GM18520 (cell line): ENCODE measurements at regions not wholly inside any gene's neighbourhood (a gene's known extent, or its start where the extent isn't known, plus 50 kb on each side); places are given as distances from the start of the nearest gene placed in this dataset.

Experiments
- ATAC-seq: cut with Tn5 transposase; IDR thresholded peaks from one replicate; pipeline ENCODE4 v1.9.1; 2021; ENCODE audit not compliant: unreplicated experiment

GRCh38 chr6:137434640-137435039 is 59.6 kb downstream of the OLIG3 start:
- no peak for ATAC-seq

GRCh38 chr6:137432054-137432611 is 62.1 kb downstream of the OLIG3 start:
- peak; percentile 83 for ATAC-seq

GRCh38 chr6:137430954-137431353 is 63.2 kb downstream of the OLIG3 start:
- ATAC-seq = no peak

GRCh38 chr6:137427656-137428290 is 66.4 kb downstream of the OLIG3 start:
- no peak for ATAC-seq

GRCh38 chr6:137426007-137426689 is 68.0 kb downstream of the OLIG3 start:
- no peak for ATAC-seq

- no peak for ATAC-seq
Observed at GRCh38 chr6:137424251-137424650, 69.9 kb downstream of the OLIG3 start.

- no peak for ATAC-seq
Observed at GRCh38 chr6:137423451-137424168, 70.6 kb downstream of the OLIG3 start.

GRCh38 chr6:137417396-137417795 is 76.8 kb downstream of the OLIG3 start:
- no peak for ATAC-seq

- ATAC-seq = no peak
Observed at GRCh38 chr6:137416376-137417109, 77.7 kb downstream of the OLIG3 start.

GRCh38 chr6:137415834-137416190 is 78.4 kb downstream of the OLIG3 start:
- no peak for ATAC-seq

GRCh38 chr6:137415127-137415833 is 78.9 kb downstream of the OLIG3 start:
- peak; percentile 73 for ATAC-seq

GRCh38 chr6:137414599-137414998 is 79.6 kb downstream of the OLIG3 start:
- no peak for ATAC-seq

- ATAC-seq = no peak
Observed at GRCh38 chr6:137413482-137413881, 80.7 kb downstream of the OLIG3 start.

GRCh38 chr6:137412562-137412961 is 81.6 kb downstream of the OLIG3 start:
- ATAC-seq = no peak

GRCh38 chr6:137409266-137409777 is 84.9 kb downstream of the OLIG3 start:
- ATAC-seq = no peak

GRCh38 chr6:137407816-137408215 is 86.4 kb downstream of the OLIG3 start:
- ATAC-seq = no peak

- no peak for ATAC-seq
Observed at GRCh38 chr6:137405806-137406205, 88.4 kb downstream of the OLIG3 start.

- no peak for ATAC-seq
Observed at GRCh38 chr6:137403855-137404254, 90.3 kb downstream of the OLIG3 start.

- ATAC-seq = no peak
Observed at GRCh38 chr6:137403443-137403842, 90.8 kb downstream of the OLIG3 start.

GRCh38 chr6:137402143-137402680 is 92.0 kb downstream of the OLIG3 start:
- ATAC-seq = no peak
